Suprapubic skin (tissue), 4 donors: ENCODE measurements at regions not wholly inside any gene's neighbourhood (a gene's known extent, or its start where the extent isn't known, plus 50 kb on each side); places are given as distances from the start of the nearest gene placed in this dataset.
"Not testable (repeated sequence)": the region's sequence is repeated elsewhere in the genome, so short reads cannot be mapped to it uniquely, and the experiment has no call there.

Experiments used
- DNase-seq, 2 donors: peaks; one replicate each; pipeline ENCODE4 v3.0.0-alpha.2; 2019; ENCODE audit warnings: low spot score in 2 of 2
- H3K27ac ChIP-seq: fragments of 200-600 bp; sonication (generic); one replicate; pipeline ENCODE4 v1.5.1; 2019
- H3K27me3 ChIP-seq: fragments of 200-600 bp; sonication (generic); one replicate; pipeline ENCODE4 v1.5.1; 2019
- H3K36me3 ChIP-seq: fragments of 200-600 bp; sonication (generic); one replicate; pipeline ENCODE4 v1.5.1; 2019
- H3K4me1 ChIP-seq: fragments of 200-600 bp; sonication (generic); one replicate; pipeline ENCODE4 v1.5.1; 2019
- H3K4me3 ChIP-seq: fragments of 200-600 bp; sonication (generic); one replicate; pipeline ENCODE4 v1.5.1; 2019; ENCODE audit warnings: mild to moderate bottlenecking
- H3K9me3 ChIP-seq: fragments of 200-600 bp; sonication (generic); one replicate; pipeline ENCODE4 v1.5.1; 2019
- CTCF ChIP-seq, 2 donors: fragments of 200-600 bp in 1 of 2; fragments of 450-650 bp in 1 of 2; sonication (generic) in 1 of 2; IDR thresholded peaks; one replicate each; pipeline ENCODE4 v1.5.1; 2016 to 2019; ENCODE audit warnings: antibody characterized with exemption in 2 of 2, mild to moderate bottlenecking in 1 of 2, moderate library complexity in 1 of 2
- EP300 ChIP-seq: sonication (generic); formaldehyde crosslinking; IDR thresholded peaks from one replicate; pipeline ENCODE4 v1.6.1; 2017; ENCODE audit warnings: antibody characterized with exemption
- POLR2A ChIP-seq, 2 donors: fragments of 450-650 bp; IDR thresholded peaks; one replicate each; pipeline ENCODE4 v1.6.1; 2017; ENCODE audit warnings: antibody characterized with exemption in 2 of 2, mild to moderate bottlenecking in 2 of 2, moderate library complexity in 2 of 2
- POLR2AphosphoS5 ChIP-seq, 3 donors: sonication (generic); formaldehyde crosslinking; IDR thresholded peaks; one replicate each; pipeline ENCODE4 v1.6.1; 2017; ENCODE audit warnings: antibody characterized with exemption in 3 of 3
- WGBS: methylation state at CpG from one replicate; pipeline ENCODE4 v1.1.5; 2018; 5-methylcytosine and 5-hydroxymethylcytosine counted together

- TF ChIP-seq CTCF (IDR thresholded peaks at IDR 0.05) = no peak
- no peak for TF ChIP-seq POLR2A (IDR thresholded peaks at IDR 0.05)
- TF ChIP-seq POLR2AphosphoS5 (IDR thresholded peaks at IDR 0.05) = no peak
- TF ChIP-seq EP300 = no peak
- Histone ChIP-seq H3K4me3 (no peak overlapping the region), H3K36me3 (no peaks in the 10 kb centered on the region), H3K4me1 (peaks cover 20% of the 10 kb centered on the region), H3K9me3 (no peaks in the 10 kb centered on the region), H3K27me3 (peaks cover 4% of the 10 kb centered on the region), H3K27ac (no peak overlapping the region)
- 96% methylated on average over 5 of the region's 13 CpGs for WGBS
- DNase-seq = peak in 1 of 2 donors; percentile 24
Observed at GRCh38 chr3:139107424-139108252, 62.9 kb upstream of the PRR23C start.

- Histone ChIP-seq H3K36me3 (no peaks in the 10 kb centered on the region), H3K27me3 (no peaks in the 10 kb centered on the region), H3K4me1 (peaks cover 20% of the 10 kb centered on the region), H3K27ac (no peak overlapping the region), H3K4me3 (no peak overlapping the region), H3K9me3 (no peaks in the 10 kb centered on the region)
- 90% methylated on average over 3 of the region's 4 CpGs for WGBS
- TF ChIP-seq CTCF (IDR thresholded peaks at IDR 0.05) (no peak), EP300 (no peak), POLR2A (IDR thresholded peaks at IDR 0.05) (no peak), POLR2AphosphoS5 (IDR thresholded peaks at IDR 0.05) (no peak)
- peak in 1 of 2 donors; percentile 39 for DNase-seq
Observed at GRCh38 chr3:139108253-139108969, 63.7 kb upstream of the PRR23C start.

- peak in 1 of 2 donors; percentile 15 for DNase-seq
- WGBS = 88% methylated on average over 5 of the region's 5 CpGs
Observed at GRCh38 chr3:139109271-139109670, 64.6 kb upstream of the PRR23C start.

GRCh38 chr3:139110072-139110830, 65.6 kb upstream of the PRR23C start:
- DNase-seq = peak in 1 of 2 donors; percentile 47

More at GRCh38 chr3:139109271-139109670, 64.6 kb upstream of the PRR23C start:
- TF ChIP-seq CTCF (IDR thresholded peaks at IDR 0.05) = no peak
- Histone ChIP-seq H3K4me1 (peaks cover 20% of the 10 kb centered on the region), H3K36me3 (no peaks in the 10 kb centered on the region), H3K27ac (no peak overlapping the region), H3K9me3 (no peaks in the 10 kb centered on the region), H3K27me3 (no peaks in the 10 kb centered on the region), H3K4me3 (no peak overlapping the region)

GRCh38 chr3:139110929-139111328, 66.2 kb upstream of the PRR23C start:
- not testable (repeated sequence) for H3K4me3 ChIP-seq, H3K36me3 ChIP-seq, H3K27me3 ChIP-seq, H3K9me3 ChIP-seq, H3K27ac ChIP-seq
- whole genome bisulfite sequencing = 71% methylated on average over 2 of the region's 2 CpGs
- peaks cover 20% of the 10 kb centered on the region for H3K4me1 ChIP-seq
- DNase-seq = peak in 1 of 2 donors; percentile 15

More at GRCh38 chr3:139110072-139110830, 65.6 kb upstream of the PRR23C start:
- TF ChIP-seq CTCF (IDR thresholded peaks at IDR 0.05) = no peak
- TF ChIP-seq EP300 = no peak
- H3K27ac ChIP-seq = no peak overlapping the region
- H3K36me3 ChIP-seq = no peaks in the 10 kb centered on the region
- H3K27me3 ChIP-seq = no peaks in the 10 kb centered on the region
- WGBS = 57% methylated on average over 10 of the region's 10 CpGs
- H3K4me3 ChIP-seq = no peak overlapping the region
- H3K9me3 ChIP-seq = no peaks in the 10 kb centered on the region
- H3K4me1 ChIP-seq = peaks cover 20% of the 10 kb centered on the region
